Liver (tissue), 7 donors: ENCODE measurements at regions not wholly inside any gene's neighbourhood (a gene's known extent, or its start where the extent isn't known, plus 50 kb on each side); places are given as distances from the start of the nearest gene placed in this dataset.

Experiments
- DNase-seq: peaks from one replicate; pipeline ENCODE4 v3.0.0-alpha.2; 2017; ENCODE audit warnings: low spot score
- H3K27ac ChIP-seq, 2 donors: one replicate each; pipeline ENCODE4 v1.7.0; 2013; ENCODE audit warnings: inconsistent platforms in 2 of 2, low read length in 2 of 2, control low read depth in 1 of 2, low read depth in 1 of 2, mild to moderate bottlenecking in 1 of 2
- H3K27me3 ChIP-seq, 4 donors: one replicate each; pipeline versions ENCODE4 v1.6.1 to v1.7.0; 2013; ENCODE audit warnings: low read length in 3 of 4, inconsistent platforms in 1 of 4, mild to moderate bottlenecking in 1 of 4, moderate library complexity in 1 of 4; ENCODE audit not compliant: control insufficient read depth in 4 of 4, insufficient read depth in 4 of 4
- H3K36me3 ChIP-seq, 4 donors: one replicate each; pipeline versions ENCODE4 v1.6.1 to v1.7.0; 2013; ENCODE audit warnings: low read length in 3 of 4, mild to moderate bottlenecking in 3 of 4, low read depth in 1 of 4, moderate library complexity in 1 of 4; ENCODE audit not compliant: control insufficient read depth in 4 of 4, insufficient read depth in 3 of 4
- H3K4me1 ChIP-seq, 4 donors: one replicate each; pipeline versions ENCODE4 v1.6.1 to v1.7.0; 2013; ENCODE audit warnings: low read length in 3 of 4, mild to moderate bottlenecking in 3 of 4, moderate library complexity in 1 of 4; ENCODE audit not compliant: control insufficient read depth in 4 of 4, insufficient read depth in 4 of 4
- H3K4me3 ChIP-seq, 3 donors: one replicate each; pipeline versions ENCODE4 v1.6.1 to v1.7.0; 2013; ENCODE audit warnings: low read length in 3 of 3, control low read depth in 1 of 3, low read depth in 1 of 3, mild to moderate bottlenecking in 1 of 3
- H3K9ac ChIP-seq, 2 donors: one replicate each; pipeline ENCODE4 v1.7.0; 2013; ENCODE audit warnings: low read length in 2 of 2, mild to moderate bottlenecking in 2 of 2, moderate library complexity in 2 of 2, control low read depth in 1 of 2, low read depth in 1 of 2
- H3K9me3 ChIP-seq, 4 donors: one replicate each; pipeline versions ENCODE4 v1.6.1 to v1.7.0; 2013; ENCODE audit warnings: low read length in 3 of 4; ENCODE audit not compliant: control insufficient read depth in 4 of 4
- EGR1 ChIP-seq, 2 donors: IDR thresholded peaks; 2 replicates each; pipeline ENCODE4 v1.6.1; 2016 to 2018; ENCODE audit warnings: antibody characterized with exemption in 2 of 2, low read depth in 2 of 2
- FOXA1 ChIP-seq: IDR thresholded peaks from 2 replicates; pipeline ENCODE4 v1.6.1; 2016; ENCODE audit warnings: antibody characterized with exemption
- GABPA ChIP-seq, 2 donors: IDR thresholded peaks in 1 of 2; conservative IDR thresholded peaks in 1 of 2; 2 replicates each; pipeline ENCODE4 v1.6.1; 2016; ENCODE audit warnings: antibody characterized with exemption in 2 of 2, mild to moderate bottlenecking in 1 of 2, moderate library complexity in 1 of 2
- HNF4A ChIP-seq, 2 donors: conservative IDR thresholded peaks; 2 replicates each; pipeline ENCODE4 v1.6.1; 2016; ENCODE audit warnings: antibody characterized with exemption in 2 of 2, mild to moderate bottlenecking in 2 of 2
- JUND ChIP-seq, 2 donors: IDR thresholded peaks; 2 replicates each; pipeline ENCODE4 v1.6.1; 2016; ENCODE audit warnings: antibody characterized with exemption in 2 of 2
- NR2F2 ChIP-seq: IDR thresholded peaks from 2 replicates; pipeline ENCODE4 v1.6.1; 2016; ENCODE audit warnings: antibody characterized with exemption
- RAD21 ChIP-seq, 2 donors: IDR thresholded peaks; 2 replicates each; pipeline ENCODE4 v1.6.1; 2016; ENCODE audit warnings: antibody characterized with exemption in 2 of 2, mild to moderate bottlenecking in 2 of 2
- RXRA ChIP-seq, 2 donors: IDR thresholded peaks; 2 replicates each; pipeline ENCODE4 v1.6.1; 2017 to 2018; ENCODE audit warnings: antibody characterized with exemption in 2 of 2, mild to moderate bottlenecking in 1 of 2
- SP1 ChIP-seq: IDR thresholded peaks from 2 replicates; pipeline ENCODE4 v1.6.1; 2018; ENCODE audit warnings: antibody characterized with exemption, mild to moderate bottlenecking
- TAF1 ChIP-seq: conservative IDR thresholded peaks from 2 replicates; pipeline ENCODE4 v1.6.1; 2016; ENCODE audit warnings: antibody characterized with exemption, mild to moderate bottlenecking
- YY1 ChIP-seq: IDR thresholded peaks from 2 replicates; pipeline ENCODE4 v1.6.1; 2016; ENCODE audit warnings: antibody characterized with exemption, mild to moderate bottlenecking
- WGBS: extraction: QIAGEN DNeasy Blood & Tissue Kit; methylation state at CpG from one replicate; pipeline ENCODE4 v1.1.7; 2013; 5-methylcytosine and 5-hydroxymethylcytosine counted together
- TF ChIP-seq, protein P1 (sequence below): IDR thresholded peaks from 2 replicates; pipeline ENCODE4 v1.6.1; 2016; ENCODE audit warnings: antibody characterized with exemption
- TF ChIP-seq, protein P2 (sequence below): IDR thresholded peaks from 2 replicates; pipeline ENCODE4 v1.6.1; 2016; ENCODE audit warnings: antibody characterized with exemption, mild to moderate bottlenecking
- TF ChIP-seq, protein P3 (sequence below): IDR thresholded peaks from 2 replicates; pipeline ENCODE4 v1.6.1; 2016; ENCODE audit warnings: antibody characterized with exemption
- TF ChIP-seq, protein P4 (sequence below): IDR thresholded peaks from 2 replicates; pipeline ENCODE4 v1.6.1; 2016; ENCODE audit warnings: antibody characterized with exemption
- donor health status: healthy.
- donor health status: healthy.
- donor health status: healthy.
- donor health status: healthy.

DNA sequence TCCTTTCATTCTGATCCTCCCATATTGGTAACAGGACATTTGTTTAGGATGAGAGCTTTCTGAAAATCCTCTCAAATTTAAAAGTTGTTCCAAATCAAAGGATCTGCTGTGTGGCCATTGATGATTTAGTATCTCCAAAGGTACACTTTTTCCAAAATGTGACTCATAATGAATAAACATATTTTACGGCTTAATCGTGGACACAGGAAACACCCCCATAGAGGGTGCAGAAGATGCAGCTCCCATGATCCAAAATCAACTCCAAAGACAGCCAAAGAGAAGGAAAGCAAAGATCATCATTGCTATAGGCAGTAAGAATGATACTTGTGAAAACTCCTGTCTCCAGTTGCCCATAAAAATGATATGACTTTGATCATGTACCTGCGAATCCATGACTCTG, 239.7 kb downstream of the PIK3R1 start:
- no peak overlapping the region for H3K9ac ChIP-seq
- peaks cover 0 to 7% (median 0%) of the 10 kb centered on the region in 4 donors for H3K4me1 ChIP-seq
- WGBS = 95% methylated on average over 3 of the region's 3 CpGs
- H3K36me3 ChIP-seq = no peaks in the 10 kb centered on the region
- H3K9me3 ChIP-seq = no peaks in the 10 kb centered on the region
- no peak for DNase-seq
- no peak overlapping the region for H3K4me3 ChIP-seq
- TF ChIP-seq YY1 (no peak), TAF1 (no peak), EGR1 (IDR thresholded peaks at IDR 0.05; ENCODE audit: low read depth in 2 of 2) (no peak), RAD21 (IDR thresholded peaks at IDR 0.05) (no peak)
- H3K27me3 ChIP-seq = no peaks in the 10 kb centered on the region
- no peak overlapping the region for H3K27ac ChIP-seq

DNA sequence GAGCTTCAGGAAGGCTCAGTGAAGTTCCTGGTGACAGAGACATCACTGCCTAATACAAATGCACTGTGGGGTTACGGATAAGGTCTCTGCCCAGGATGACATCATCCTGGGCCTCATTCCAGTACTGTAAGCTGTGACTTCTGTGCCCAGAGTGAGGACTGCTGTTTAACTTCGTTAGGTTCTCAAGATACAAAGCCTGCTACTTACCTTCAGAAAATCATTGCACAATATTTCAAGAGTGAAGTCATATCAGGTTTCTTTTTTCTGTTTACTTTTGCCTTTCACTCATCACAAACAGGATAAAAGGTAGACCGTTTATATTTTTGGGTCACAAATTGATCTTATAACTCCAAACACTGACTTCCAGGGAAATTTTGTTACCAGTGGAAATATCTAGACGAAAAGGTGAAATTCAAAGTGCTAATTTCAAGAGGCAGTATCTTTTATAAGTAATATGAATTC, 241.2 kb downstream of the PIK3R1 start:
- WGBS = 40% methylated on average over 4 of the region's 4 CpGs
- DNase-seq = peak; percentile 67

More for the DNA sequence above, 241.2 kb downstream of the PIK3R1 start:
- H3K9ac ChIP-seq = no peak overlapping the region
- no peak overlapping the region for H3K27ac ChIP-seq
- H3K27me3 ChIP-seq = no peaks in the 10 kb centered on the region
- H3K4me1 ChIP-seq = peaks cover 0 to 7% (median 0%) of the 10 kb centered on the region in 4 donors
- no peaks in the 10 kb centered on the region for H3K9me3 ChIP-seq
- H3K4me3 ChIP-seq = no peak overlapping the region
- TF ChIP-seq SP1 (no peak), HNF4A (conservative IDR thresholded peaks at IDR 0.05) (peak in 1 of 2 donors; percentile 25), RXRA (IDR thresholded peaks at IDR 0.05) (peak; percentile 10 to 41), GABPA (IDR thresholded peaks at IDR 0.05 in 1 of 2, conservative IDR thresholded peaks at IDR 0.05 in 1 of 2) (no peak), NR2F2 (no peak), JUND (IDR thresholded peaks at IDR 0.05) (peak; percentile 95), FOXA1 (no peak), TAF1 (no peak), RAD21 (IDR thresholded peaks at IDR 0.05) (peak; percentile 26 to 39)
- TF ChIP-seq, protein P1, sequence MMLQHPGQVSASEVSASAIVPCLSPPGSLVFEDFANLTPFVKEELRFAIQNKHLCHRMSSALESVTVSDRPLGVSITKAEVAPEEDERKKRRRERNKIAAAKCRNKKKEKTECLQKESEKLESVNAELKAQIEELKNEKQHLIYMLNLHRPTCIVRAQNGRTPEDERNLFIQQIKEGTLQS = peak; percentile 72
- TF ChIP-seq, protein P2, sequence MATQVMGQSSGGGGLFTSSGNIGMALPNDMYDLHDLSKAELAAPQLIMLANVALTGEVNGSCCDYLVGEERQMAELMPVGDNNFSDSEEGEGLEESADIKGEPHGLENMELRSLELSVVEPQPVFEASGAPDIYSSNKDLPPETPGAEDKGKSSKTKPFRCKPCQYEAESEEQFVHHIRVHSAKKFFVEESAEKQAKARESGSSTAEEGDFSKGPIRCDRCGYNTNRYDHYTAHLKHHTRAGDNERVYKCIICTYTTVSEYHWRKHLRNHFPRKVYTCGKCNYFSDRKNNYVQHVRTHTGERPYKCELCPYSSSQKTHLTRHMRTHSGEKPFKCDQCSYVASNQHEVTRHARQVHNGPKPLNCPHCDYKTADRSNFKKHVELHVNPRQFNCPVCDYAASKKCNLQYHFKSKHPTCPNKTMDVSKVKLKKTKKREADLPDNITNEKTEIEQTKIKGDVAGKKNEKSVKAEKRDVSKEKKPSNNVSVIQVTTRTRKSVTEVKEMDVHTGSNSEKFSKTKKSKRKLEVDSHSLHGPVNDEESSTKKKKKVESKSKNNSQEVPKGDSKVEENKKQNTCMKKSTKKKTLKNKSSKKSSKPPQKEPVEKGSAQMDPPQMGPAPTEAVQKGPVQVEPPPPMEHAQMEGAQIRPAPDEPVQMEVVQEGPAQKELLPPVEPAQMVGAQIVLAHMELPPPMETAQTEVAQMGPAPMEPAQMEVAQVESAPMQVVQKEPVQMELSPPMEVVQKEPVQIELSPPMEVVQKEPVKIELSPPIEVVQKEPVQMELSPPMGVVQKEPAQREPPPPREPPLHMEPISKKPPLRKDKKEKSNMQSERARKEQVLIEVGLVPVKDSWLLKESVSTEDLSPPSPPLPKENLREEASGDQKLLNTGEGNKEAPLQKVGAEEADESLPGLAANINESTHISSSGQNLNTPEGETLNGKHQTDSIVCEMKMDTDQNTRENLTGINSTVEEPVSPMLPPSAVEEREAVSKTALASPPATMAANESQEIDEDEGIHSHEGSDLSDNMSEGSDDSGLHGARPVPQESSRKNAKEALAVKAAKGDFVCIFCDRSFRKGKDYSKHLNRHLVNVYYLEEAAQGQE = no peak
- TF ChIP-seq, protein P3, sequence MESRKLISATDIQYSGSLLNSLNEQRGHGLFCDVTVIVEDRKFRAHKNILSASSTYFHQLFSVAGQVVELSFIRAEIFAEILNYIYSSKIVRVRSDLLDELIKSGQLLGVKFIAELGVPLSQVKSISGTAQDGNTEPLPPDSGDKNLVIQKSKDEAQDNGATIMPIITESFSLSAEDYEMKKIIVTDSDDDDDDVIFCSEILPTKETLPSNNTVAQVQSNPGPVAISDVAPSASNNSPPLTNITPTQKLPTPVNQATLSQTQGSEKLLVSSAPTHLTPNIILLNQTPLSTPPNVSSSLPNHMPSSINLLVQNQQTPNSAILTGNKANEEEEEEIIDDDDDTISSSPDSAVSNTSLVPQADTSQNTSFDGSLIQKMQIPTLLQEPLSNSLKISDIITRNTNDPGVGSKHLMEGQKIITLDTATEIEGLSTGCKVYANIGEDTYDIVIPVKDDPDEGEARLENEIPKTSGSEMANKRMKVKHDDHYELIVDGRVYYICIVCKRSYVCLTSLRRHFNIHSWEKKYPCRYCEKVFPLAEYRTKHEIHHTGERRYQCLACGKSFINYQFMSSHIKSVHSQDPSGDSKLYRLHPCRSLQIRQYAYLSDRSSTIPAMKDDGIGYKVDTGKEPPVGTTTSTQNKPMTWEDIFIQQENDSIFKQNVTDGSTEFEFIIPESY = no peak
- TF ChIP-seq, protein P4, sequence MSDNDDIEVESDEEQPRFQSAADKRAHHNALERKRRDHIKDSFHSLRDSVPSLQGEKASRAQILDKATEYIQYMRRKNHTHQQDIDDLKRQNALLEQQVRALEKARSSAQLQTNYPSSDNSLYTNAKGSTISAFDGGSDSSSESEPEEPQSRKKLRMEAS = no peak
- H3K36me3 ChIP-seq = no peaks in the 10 kb centered on the region
